NCI-H748 (cell line): ENCODE measurements at regions not wholly inside any gene's neighbourhood (a gene's known extent, or its start where the extent isn't known, plus 50 kb on each side); places are given as distances from the start of the nearest gene placed in this dataset.
"Not testable (repeated sequence)": the region's sequence is repeated elsewhere in the genome, so short reads cannot be mapped to it uniquely, and the experiment has no call there.

ENCODE experiments used
- DNase-seq: peaks from one replicate; lab custom pipeline; 2025; ENCODE audit not compliant: unreplicated experiment; lab: John Stamatoyannopoulos, UW

GRCh38 chr15:31724903-31725302, 305.4 kb upstream of the CHRNA7 start:
- DNase-seq: not testable (repeated sequence)

GRCh38 chr15:31725619-31726018, 304.7 kb upstream of the CHRNA7 start:
- not testable (repeated sequence) for DNase-seq

DNA sequence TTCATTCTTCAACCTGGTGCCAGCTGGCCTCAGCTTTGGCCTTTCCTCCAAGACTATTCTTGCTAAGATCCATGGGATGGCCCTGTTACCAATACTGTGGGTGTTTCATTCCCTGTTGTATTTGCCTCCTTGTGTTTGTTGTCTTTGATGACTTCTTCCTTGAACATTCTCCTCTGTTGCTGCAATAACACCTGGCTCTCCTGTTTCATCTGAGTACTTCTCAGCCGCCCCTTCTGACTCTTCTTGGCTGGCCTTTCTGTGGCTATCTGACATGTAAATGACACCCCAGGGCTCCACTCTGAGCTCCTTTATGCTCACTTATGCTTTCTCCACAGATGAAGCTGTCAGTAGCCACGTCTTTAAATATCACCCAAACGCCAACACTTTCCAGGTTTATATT, 302.7 kb upstream of the CHRNA7 start:
- no peak for DNase-seq

DNA sequence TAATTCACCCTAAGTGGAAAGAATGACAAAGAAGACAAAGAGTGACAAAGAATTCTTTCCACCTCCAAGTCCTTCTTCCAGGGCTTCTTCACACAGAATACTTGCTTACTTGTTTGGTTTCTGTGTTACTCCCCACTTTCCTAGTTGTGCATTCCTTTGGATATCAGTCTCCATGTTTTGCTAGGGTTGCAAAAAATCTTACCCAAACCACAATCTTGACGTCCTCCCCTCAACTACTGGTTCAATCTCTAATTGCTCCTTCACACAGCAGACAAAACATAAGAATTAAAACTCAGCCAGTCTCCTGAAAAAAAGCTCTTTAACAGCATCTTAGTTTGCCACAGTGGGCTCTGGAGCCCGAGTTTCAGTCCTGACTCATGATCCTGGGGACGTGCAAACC, 297.6 kb upstream of the CHRNA7 start:
- no peak for DNase-seq

DNA sequence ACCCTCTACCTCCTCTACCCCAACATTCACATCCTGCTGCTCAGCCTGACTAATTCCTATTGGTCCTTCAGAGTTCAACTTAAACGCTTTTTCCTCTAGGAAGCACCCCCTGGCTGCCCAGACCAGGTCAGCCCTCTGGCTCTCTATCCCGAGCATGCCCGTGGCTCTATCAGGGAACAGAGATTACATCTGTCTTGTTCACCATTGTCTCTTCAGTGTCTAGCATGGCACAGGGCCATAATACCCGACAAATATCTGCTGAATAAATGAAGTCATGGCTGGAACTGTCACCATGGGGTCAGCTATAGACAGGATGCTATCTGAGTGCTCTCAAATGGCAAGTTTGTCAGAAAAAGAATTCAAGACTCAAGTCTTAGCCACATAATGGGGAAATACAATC, 296.9 kb upstream of the CHRNA7 start:
- DNase-seq: no peak

GRCh38 chr15:31740203-31740602, 290.1 kb upstream of the CHRNA7 start:
- DNase-seq: no peak

DNA sequence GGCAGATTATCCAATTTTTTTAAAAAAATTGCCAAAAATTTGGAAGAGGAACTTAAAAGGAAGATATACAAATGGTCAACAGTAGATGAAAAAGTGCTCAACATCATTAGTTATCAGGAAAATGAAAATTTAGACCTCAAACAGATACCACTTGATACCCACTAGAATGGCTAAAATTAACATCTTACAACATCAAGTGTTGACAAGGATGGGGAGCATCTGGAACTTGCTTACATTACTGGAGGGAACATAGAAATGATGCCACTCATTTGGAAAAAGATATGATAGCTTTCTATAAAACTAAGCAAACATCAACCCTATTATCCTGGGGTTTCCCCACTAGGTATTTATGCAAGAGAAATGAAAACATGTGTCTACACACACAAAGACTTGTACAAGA, 284.5 kb upstream of the CHRNA7 start:
- DNase-seq: no peak

- no peak for DNase-seq
Measured at GRCh38 chr15:31752065-31752762, 278.1 kb upstream of the CHRNA7 start.

GRCh38 chr15:31752905-31753304, 277.4 kb upstream of the CHRNA7 start:
- no peak for DNase-seq

GRCh38 chr15:31758126-31758525, 272.2 kb upstream of the CHRNA7 start:
- DNase-seq: peak; percentile 95

DNA sequence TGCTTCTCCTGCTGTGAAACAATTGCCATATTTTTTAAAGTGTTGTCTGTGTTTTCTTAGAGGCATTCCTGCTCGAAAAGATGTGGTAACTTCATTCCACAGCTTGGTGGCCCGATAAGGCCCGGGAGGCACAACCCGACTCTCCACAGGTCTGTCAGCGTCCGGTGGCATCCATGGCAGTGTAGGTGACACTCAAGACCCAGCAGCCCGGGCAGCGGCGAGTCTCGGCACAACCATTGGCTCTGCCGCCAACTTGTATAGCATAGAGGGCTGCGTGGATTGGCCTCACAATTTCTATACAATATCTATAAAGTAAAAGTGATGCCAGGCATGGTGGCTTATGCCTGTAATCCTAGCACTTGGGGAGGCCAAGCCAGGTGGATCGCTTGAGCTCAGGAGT, 262.3 kb upstream of the CHRNA7 start:
- no peak for DNase-seq

DNA sequence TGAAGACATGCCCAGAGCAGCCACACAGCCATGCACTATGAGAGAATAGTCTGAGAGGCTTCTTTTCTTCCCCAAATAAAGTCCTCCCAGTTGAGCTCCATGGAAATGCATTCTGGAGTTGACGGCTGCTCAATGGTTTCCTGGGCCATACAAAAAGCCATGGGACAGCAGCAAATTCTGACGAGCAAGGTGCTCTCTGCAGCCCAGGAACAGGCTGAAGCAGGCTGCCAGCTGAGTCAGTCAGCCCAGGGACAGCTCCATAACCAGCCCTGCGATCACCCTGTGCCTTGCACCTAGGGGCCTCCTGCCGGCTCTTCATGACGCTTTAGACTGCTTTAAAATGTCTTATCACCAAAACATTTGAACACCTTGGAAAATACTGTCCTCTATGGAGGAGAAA, 256.3 kb upstream of the CHRNA7 start:
- no peak for DNase-seq

GRCh38 chr15:31776039-31776438, 254.3 kb upstream of the CHRNA7 start:
- DNase-seq: no peak

DNA sequence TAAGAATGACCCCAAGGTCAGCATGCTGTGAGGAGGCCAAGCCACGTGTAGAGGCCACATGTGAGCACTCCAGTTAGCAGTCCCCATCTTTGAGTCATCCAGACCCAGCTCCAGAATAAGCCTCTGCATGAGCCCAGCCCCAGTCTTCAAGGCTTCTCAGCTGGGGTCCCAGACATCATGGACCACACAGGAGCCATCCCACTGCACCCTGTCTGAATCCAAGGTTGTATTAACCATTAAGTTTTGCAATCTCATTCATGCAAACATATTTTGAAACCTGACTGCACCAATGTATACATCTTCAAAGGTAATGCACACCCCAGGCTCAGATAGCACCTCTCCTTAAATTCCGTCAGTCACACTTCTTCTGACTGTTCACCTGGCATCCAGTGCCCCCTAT, 249.1 kb upstream of the CHRNA7 start:
- DNase-seq: no peak

GRCh38 chr15:31782016-31782783, 248.1 kb upstream of the CHRNA7 start:
- DNase-seq: no peak

DNA sequence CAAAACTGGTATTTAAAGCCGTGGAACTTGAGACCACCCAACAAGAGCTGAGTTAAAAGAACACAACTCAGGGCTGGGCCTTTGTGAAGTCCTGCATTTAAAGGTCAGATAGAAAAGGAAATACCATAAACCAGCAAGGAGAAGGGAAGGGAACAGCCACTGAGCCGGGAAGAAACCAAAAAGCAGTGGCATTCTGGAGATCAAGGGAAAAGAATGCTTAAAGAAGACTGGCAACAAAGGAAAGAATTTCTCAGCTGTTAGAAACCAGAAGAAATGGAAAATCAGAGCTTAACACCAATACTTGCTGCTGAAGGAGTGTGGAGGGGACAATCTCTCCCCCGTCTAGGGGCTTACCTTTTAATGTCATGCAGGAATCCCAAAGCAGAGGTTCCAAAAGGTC, 247.4 kb upstream of the CHRNA7 start:
- DNase-seq: no peak

- DNase-seq: no peak
Measured at GRCh38 chr15:31786360-31786759, 244.0 kb upstream of the CHRNA7 start.

DNA sequence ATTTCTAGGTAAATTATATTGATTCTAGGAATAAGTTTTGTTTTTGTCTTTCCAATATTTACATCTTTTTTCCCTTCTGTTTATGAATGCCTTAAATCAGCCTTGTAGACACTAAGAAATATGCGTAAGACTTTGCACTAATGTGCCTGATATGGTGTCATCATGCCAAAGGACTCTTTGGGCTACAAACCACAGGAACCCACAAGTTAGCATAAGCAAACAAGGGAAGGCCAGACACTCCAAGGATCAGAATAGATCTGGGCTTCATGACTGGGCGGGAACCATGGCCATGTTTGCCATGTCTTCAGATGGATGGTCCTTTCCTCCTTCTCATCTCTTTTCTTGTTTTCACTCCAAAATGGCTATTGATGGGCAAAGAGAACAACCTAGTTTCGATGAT, 242.2 kb upstream of the CHRNA7 start:
- no peak for DNase-seq

DNA sequence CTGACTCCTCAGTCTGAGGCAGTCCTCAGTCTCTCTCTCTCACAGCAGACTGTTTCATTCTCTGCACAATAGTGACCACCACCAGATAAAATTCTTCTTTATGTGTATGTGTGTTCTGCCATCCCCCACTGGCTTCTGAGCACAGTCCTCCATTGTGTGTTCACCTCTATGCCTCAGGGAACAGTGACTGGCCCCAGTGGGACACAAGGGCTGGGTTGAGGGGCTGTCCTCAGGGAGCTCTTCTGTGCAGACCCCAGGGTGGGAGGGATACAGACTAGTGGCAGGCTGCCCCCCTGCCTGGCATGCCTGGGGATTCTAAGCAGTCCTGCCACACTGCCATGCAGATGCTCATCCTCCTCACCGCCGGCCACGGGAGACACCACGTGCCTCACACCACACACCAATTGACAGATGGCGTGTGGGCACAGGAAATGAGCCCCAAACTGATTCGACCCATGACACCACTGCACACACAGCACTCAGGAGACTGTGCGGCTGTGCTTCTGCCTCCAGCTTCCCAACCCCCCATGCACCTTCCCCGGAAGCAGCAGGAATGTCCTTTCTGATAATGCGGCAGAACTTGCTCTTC, 237.6 kb upstream of the CHRNA7 start:
- no peak for DNase-seq

GRCh38 chr15:31799319-31799714, 231.0 kb upstream of the CHRNA7 start:
- DNase-seq: no peak

- DNase-seq: no peak
Measured at GRCh38 chr15:31799715-31800321, 230.5 kb upstream of the CHRNA7 start.

GRCh38 chr15:31801152-31801551, 229.2 kb upstream of the CHRNA7 start:
- no peak for DNase-seq
